GM19468 (cell line): ENCODE measurements at regions not wholly inside any gene's neighbourhood (a gene's known extent, or its start where the extent isn't known, plus 50 kb on each side); places are given as distances from the start of the nearest gene placed in this dataset.

Source experiments
- ATAC-seq: cut with Tn5 transposase; IDR thresholded peaks from one replicate; pipeline ENCODE4 v1.9.1; 2021; ENCODE audit warnings: mild to moderate bottlenecking, moderate library complexity, moderate number of reproducible peaks; ENCODE audit not compliant: unreplicated experiment; ENCODE audit errors: extremely low read depth

GRCh38 chr21:43266534-43266933, 97.7 kb downstream of the CRYAA start:
- no peak for ATAC-seq

GRCh38 chr21:43262427-43262826, 93.6 kb downstream of the CRYAA start:
- no peak for ATAC-seq
